ENCODE measurements at regions not wholly inside any gene's neighbourhood (a gene's known extent, or its start where the extent isn't known, plus 50 kb on each side); places are given as distances from the start of the nearest gene placed in this dataset.

- DNase-seq (ENCODE audit: low read depth in 2 of 2), result no peak
Measured at GRCh38 chr2:172230889-172231401, 128.2 kb upstream of the DLX2 start.

DNA sequence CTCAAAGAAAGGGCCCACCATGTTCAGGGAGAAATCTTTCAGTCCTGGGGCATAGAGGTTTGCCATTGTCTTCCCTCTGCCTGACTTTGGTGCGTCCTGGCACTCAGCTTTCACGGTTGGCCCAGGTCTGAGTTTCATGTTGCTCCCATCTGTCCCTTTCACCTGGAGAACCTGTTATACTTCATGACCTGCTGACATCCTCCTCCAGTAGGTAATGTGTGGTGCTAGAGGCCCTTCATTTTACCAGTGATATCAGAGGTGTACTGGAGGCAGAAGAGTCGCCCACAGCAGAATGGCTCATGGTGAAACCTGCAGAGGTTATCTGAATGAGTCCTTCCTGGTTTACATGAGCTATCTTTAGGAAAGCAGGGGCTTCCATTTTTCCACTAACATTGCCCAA lies 128.8 kb upstream of the DLX2 start:
- DNase-seq (ENCODE audit: low read depth in 2 of 2), result no peak

DNA sequence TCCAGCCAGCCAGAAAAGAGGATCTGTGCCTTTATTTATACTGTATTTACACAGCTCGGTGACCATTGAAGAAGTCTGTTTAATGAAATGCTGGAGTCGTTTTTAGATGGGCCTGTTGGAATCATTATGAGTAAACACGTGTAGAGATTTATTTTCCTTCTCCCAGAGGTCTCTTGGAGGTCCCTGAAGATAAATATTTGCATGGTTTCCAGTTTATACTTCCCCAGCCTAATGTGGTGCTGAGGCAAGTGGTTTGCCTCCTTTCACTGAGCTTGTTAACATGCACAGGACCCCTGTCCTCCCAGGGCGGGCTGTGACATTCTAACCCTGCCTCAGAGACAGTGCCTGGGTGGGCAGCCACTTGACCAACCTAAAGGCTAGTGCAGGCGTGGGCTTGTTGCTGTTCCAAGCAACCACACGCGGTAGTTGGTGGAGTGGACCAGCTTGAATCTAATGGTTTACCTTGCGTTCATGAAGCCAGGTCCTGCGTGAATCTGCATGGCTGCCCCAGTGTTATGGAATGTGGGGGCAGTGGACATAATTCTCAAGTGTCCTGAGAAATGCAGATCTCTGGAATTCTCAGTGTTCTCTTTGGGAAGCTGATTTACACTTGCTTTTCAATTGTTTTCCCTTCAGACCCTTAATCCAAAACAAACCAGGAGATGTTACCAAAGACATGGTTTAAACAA lies 130.2 kb upstream of the DLX2 start:
- DNase-seq (ENCODE audit: low read depth in 2 of 2), result no peak

DNA sequence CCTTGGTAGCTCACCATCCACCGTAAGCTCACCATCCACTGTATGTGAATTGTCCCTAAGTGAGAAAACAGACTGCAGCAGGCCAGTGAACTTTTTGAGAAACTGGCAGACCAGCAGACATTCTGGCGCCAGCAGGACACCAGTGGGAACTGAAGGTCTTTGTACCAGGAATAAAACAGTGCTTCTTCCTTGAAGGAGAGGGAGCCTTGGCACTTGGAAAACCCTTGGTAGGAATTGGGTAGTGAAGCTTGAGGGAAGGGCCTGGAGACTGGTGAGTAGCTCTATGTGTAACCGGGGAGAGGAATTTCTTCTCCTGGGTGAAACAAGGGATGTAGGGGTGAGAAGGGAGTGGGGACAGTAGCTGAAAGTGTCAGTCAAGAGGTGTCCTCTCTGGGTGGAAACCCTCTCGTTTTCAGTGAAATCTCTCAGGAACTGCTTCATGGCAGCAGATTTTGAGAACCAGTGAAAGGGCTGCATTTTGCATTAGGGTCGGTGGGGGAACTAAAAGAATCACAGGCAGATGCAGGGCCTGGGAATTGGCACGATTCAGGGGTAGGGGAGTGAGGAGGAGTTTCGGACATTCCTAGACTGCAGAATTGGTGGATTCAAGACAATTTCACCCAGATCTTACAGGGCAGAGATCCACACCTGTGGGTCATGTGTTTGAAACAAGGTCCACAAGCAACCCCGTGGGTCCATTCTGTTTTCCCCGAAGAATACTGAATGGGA lies 131.5 kb upstream of the DLX2 start:
- no peak for DNase-seq (ENCODE audit: low read depth in 2 of 2)

DNA sequence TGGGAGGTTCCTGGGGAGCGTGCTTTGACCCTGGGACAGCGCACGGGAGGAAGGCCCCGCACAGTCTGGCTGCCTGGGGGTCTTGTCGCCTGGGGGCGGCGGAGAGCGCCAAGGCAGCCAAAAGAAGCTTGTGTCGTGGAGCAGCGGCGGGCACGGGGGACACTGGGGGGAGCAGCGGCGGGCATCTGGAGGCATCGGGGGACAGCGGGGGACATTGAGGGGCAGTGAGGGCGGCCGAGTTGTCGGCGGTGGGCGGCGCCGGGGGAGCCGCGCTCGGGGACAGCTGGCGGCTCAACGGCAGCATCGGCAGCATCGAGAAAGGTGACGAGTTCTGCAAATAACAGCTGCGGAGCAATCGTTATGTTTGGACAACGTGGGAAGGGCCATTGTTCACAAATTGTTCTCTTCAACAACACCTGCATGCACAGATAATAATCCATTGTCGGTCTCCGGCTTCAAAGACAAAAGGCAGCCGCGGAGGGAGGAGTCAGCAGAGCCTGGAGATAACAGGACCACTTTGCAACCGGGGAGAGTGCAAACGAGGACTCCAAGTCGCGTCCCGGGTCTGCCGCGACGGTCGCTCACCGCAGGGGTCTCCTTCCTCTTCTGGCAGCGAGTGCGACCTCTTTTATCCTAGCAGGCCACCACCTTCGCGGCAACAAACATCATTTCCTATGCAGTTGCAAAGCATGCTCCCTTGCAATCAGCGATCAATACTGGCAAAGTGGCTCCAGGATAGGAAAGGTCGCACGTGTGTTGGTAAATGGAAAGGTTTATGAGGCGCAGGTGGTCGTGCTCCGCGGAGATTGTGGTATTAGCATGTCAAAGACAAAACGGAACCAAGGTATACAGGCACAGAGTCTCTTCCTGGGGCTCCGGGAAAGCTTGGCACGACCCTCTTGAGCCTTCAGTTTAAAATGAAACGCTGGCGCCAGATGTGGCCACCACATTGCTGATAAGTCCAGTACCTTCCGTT lies 132.3 kb upstream of the DLX2 start:
- peak in 1 of 2 donors; percentile 9 for DNase-seq (ENCODE audit: low read depth in 2 of 2)

DNA sequence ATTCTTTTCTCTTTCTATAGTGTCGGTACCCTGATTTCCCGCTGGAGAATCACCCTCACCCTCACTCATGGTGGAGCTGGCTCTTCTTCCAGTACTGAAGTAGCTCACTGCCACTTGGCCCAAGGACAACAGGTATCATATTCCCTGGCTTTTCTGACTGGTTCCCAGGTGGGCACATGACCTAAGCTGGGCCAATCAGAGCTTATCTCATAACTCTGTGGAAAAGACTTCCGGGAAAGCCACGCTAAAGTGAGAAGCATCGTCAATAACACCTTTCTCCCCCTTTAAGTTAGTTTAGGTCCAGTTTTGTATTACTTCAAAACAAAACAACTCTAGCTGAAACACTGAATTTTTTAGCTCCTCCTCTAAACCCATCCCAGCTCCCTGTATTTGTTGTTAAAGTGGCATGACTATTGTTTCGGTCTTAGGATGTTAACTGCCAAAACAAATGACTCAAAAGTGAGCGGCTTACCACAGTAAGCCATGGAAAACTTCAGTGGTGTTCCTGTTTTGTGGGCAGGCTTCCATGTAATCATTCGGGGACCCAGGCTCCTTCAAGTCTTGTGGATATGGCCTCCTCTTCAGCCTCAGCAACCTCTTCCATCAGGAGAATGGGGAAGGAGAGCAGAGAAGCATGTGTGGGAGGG lies 137.4 kb upstream of the DLX2 start:
- DNase-seq (ENCODE audit: low read depth in 2 of 2), result no peak

DNA sequence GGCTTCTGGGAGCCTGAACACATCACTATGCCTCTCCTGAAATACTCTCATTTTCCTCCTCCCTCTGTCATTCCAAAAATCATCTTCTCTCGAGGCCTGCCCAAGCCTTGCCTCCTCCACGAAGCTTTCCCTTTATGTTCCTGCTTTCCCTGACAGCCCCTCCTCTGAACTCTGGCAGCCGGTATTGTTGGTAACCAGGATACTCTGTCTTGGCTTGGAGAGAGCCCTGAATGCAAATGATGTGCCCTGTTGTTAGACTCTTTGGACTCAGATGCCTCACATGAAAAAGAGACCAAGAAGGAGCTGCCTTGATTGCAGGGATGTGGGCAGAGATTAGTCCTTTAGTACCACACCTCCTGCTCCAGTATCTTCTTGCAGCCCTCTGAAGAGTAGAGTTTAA lies 138.5 kb upstream of the DLX2 start:
- DNase-seq (ENCODE audit: low read depth in 2 of 2), result no peak

DNA sequence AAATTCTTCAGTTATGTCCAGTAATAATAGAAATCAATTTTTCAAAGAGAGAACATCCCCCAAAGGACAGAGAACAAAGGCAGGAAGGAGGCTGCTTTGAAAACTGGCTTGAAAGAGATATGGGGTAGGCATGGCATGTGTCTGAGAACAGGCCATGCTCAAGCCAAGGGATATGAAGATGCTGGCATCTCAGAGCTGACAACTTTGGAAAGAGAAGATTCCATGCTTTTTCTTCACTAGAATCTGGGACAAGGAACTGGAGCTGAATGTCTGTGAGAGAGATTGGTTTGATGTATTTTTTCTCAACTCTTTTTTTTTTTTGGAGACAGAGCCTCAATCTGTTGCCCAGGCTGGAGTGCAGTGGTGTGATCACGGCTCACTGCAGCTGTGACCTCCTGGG lies 139.8 kb upstream of the DLX2 start:
- no peak for DNase-seq (ENCODE audit: low read depth in 2 of 2)

GRCh38 chr2:172242961-172243360 lies 140.3 kb upstream of the DLX2 start:
- DNase-seq (ENCODE audit: low read depth in 2 of 2), result no peak

GRCh38 chr2:172244419-172245130 lies 141.9 kb upstream of the DLX2 start:
- no peak for DNase-seq (ENCODE audit: low read depth in 2 of 2)

DNA sequence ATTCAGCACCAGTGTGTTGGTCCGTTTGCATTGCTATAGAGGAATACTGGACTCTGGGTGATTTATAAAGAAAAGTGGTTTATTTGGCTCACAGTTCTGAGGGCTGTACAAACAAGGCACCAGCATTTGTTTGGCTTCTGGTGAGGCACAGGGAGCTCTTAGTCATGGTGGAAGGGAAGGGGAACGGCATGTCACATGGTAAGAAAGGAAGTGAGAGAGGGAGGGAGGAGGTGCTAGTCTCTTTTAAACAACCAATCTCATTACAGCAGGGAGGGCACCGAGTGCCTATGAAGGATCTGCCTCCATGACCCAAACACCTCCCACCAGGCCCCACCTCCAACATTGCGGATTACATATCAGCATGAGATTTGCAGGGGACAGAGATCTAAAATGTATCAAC lies 143.9 kb upstream of the DLX2 start:
- DNase-seq (ENCODE audit: low read depth in 2 of 2), result no peak

GRCh38 chr2:172247203-172247602 lies 144.5 kb upstream of the DLX2 start:
- no peak for DNase-seq (ENCODE audit: low read depth in 2 of 2)

- DNase-seq (ENCODE audit: low read depth in 2 of 2), result no peak
Measured at GRCh38 chr2:172248381-172248780, 145.7 kb upstream of the DLX2 start.

GRCh38 chr2:172248785-172249187 lies 146.1 kb upstream of the DLX2 start:
- DNase-seq (ENCODE audit: low read depth in 2 of 2), result no peak

DNA sequence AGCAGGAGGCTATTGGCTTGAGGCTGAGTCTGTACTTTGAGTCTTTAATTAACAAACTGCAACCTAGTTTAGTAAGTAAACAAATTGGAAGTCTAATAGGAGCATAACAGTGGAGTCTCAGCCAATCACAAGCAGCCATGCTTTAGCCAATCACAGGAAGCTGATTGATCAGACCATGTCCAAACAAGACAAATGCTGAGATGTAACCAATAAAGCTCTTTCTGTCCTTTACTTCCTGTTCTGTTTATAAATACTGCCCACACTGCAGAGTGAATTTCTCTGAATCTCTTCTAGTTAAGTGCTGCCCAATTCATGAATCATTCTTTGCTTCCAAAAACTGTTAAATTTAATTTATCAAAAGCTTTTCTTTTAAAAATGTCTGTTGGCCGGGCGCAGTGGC lies 146.6 kb upstream of the DLX2 start:
- DNase-seq (ENCODE audit: low read depth in 2 of 2), result no peak

GRCh38 chr2:172249986-172250385 lies 147.3 kb upstream of the DLX2 start:
- DNase-seq (ENCODE audit: low read depth in 2 of 2), result no peak

DNA sequence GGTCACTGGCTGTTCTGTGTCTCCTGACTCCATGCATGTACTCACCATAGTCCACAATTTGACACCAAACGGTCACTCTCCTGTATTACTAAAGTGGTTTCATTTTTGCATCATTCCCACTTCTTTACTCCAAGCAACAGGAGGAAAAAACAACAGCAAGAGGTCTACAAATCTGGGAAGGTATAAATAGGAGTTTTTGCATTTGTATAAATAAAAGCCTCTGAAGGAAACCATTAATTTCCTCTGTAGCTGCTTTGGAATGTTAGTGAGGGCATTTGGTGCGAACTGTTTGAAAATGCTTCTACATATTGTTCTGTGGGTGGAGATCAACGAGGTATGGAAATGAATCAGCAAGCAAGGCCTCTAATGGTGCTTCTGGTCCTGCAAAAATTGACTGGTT lies 148.5 kb upstream of the DLX2 start:
- no peak for DNase-seq (ENCODE audit: low read depth in 2 of 2)

DNA sequence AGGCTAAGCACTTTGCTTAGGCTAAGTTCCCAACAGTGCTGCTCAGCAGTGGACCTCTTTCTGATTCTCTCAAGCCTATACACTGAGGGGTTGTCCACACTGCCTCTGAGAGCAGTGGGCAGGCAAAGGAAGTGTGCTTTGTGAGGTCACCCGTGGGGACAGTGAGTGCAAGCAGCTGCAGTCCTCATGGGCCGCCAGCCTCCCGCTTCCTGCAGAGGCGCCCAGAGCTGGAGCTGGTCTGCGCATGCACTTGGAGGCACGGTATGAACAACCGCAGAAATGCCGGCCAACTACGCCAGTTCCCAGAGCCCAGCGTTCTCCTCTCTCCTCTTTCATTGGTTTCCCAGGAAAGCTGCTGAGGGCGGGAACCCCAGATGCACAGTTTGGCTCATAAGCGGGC lies 149.5 kb upstream of the DLX2 start:
- no peak for DNase-seq (ENCODE audit: low read depth in 2 of 2)

DNA sequence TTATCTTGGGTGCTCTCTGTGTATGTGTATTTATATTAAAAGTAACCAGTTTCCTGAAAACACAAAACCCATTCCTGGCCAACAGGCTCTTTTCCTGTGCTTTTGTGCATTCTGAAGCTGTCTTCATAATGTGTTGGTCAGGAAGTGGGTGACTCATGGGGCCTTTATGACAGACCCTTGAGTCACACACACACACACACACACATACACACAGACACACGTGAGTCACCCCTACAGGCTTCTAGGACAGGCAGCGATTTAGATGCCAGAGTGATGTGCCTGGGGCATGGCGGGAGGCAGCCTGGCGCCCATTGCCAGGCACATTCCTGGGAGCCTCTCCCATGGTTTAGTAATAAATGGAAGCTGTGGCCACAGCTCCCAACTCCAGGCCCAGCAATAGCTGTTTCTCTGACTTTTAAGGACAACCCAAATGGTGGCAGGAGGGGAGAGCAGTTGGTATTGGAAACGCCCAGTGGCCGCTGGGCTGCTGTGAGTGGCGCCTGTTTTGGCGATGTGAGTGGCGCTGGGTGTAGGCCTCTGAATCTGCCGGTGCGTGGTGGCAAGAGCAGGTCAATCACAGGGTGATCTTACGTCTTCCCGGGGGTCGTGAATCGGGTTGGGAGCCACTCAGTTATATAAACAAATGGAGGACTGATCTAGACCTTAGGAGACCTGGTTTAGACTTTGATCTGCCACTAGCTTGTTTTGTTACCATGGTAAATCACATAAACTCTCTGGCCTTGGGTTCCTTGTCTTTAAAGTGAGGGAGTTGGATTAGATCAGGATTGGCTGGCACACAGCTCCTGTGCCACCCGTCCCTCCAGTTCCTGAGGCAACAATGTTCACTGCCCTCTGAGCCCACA lies 150.7 kb upstream of the DLX2 start:
- peak; percentile 35 to 65 for DNase-seq (ENCODE audit: low read depth in 2 of 2)

DNA sequence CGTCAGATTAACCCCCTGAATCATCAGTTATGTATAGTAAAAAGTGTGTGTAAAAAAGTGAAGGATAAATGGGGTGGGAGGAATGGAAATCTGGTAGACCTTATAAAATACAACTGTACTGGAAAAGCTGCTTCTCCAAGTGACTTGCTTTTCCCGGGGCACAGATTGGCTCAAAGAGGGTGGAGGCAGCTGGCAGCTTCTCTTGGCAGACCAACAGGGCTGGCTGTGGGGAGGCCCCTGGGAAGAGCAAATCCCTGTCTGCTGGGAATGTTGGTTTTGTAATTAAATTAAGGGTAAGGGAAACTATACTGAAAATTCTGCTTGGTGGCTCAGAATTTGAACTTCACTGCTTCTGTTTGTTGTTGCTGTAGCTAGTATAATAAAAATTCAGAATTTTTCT lies 154.2 kb upstream of the DLX2 start:
- no peak for DNase-seq (ENCODE audit: low read depth in 2 of 2)
